ENCODE measurements at regions not wholly inside any gene's neighbourhood (a gene's known extent, or its start where the extent isn't known, plus 50 kb on each side); places are given as distances from the start of the nearest gene placed in this dataset.

GRCh38 chr11:110032957-110033570 lies 60.1 kb upstream of the ZC3H12C start:
- DNase-seq = no peak

DNA sequence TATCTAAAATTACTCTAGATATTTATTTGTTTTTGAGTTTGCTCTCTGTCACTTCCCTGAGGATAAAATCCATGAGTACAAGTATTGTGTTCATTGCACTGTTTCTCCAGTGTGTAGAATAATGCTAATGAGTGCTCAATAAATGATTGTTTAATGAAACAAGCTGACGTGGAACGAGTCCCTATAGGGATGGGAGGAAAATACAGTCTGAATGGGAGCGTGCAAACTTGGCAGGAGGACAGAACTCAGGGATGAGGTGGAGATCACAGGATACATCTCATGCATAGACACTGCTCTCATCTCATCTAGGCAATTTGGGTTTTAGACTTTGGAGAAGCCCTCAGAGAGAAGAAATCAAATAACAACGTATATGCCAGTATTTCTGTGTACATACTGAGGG lies 58.4 kb upstream of the ZC3H12C start:
- DNase-seq = no peak

DNA sequence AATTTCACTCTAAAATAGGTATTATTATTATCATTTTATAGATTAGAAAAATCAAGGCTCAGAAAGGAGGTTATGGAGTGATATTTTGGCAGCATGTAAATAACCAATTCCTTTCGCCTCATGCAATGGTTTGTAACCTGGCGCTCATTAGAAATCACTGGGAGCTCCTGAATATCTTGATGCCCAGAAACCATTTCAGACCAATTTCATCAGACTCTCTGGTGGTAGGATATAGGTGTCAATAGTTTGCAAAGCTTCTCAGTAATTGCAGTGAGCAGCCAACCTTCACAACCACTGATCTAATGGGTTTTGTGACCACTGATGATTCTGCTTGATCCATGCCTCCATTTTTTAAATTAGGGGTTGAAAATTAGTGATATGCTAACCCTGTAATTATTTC lies 57.8 kb upstream of the ZC3H12C start:
- no peak for DNase-seq

DNA sequence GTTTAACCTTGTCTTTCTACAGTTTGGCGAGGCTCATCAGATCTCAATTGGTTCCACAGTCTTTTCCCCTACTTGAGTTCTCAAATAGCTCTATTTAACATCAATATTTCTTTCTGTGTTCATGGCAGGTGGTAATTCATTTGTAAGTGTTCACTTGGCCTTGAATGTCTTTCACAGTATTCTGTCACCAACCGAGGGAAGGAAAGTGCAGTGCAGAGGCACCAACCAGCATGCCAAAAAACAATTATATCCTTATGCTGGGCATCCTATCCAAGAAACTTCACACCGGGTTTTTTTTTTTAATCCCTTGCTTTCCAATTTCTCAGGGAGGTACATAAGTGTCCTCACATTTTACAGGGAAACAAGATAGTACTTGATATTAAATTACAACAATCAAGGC lies 55.0 kb upstream of the ZC3H12C start:
- DNase-seq = no peak
